Fibroblast of lung (primary cell): ENCODE measurements at regions not wholly inside any gene's neighbourhood (a gene's known extent, or its start where the extent isn't known, plus 50 kb on each side); places are given as distances from the start of the nearest gene placed in this dataset.

Experiments used
- DNase-seq, 2 donors: peaks; one replicate each; pipeline versions ENCODE4 v3.0.0 to v3.0.0-alpha.2; 2010; ENCODE audit warnings: low read depth in 2 of 2
- H2AFZ ChIP-seq: 2 replicates; pipeline ENCODE4 v1.5.1; 2012; ENCODE audit warnings: low read length, control low read depth, inconsistent platforms
- H3K27ac ChIP-seq: 2 replicates; pipeline ENCODE4 v1.5.1; 2011; ENCODE audit warnings: low read length, control low read depth; ENCODE audit not compliant: insufficient read depth
- H3K27me3 ChIP-seq: 2 replicates; pipeline ENCODE4 v1.5.1; 2011; ENCODE audit warnings: mild to moderate bottlenecking, low read length; ENCODE audit not compliant: control insufficient read depth, insufficient read depth
- H3K36me3 ChIP-seq: 2 replicates; pipeline ENCODE4 v1.5.1; 2011; ENCODE audit warnings: low read length; ENCODE audit not compliant: control insufficient read depth, insufficient read depth
- H3K4me1 ChIP-seq: 2 replicates; pipeline ENCODE4 v1.5.1; 2011; ENCODE audit warnings: low read length; ENCODE audit not compliant: control insufficient read depth, insufficient read depth; ENCODE audit errors: extremely low read depth
- H3K4me2 ChIP-seq: 2 replicates; pipeline ENCODE4 v1.5.1; 2011; ENCODE audit warnings: low read length, control low read depth; ENCODE audit not compliant: insufficient read depth; ENCODE audit errors: extremely low read depth
- H3K4me3 ChIP-seq, 4 experiments: fragments of 200-600 bp in 1 of 4; sonication (generic) in 1 of 4; replicated peaks in 1 of 4; 2 replicates each; pipeline ENCODE4 v1.5.1; 2011 to 2016; ENCODE audit warnings: low read length in 4 of 4, low read depth in 3 of 4, mild to moderate bottlenecking in 3 of 4, control low read depth in 2 of 4, inconsistent platforms in 1 of 4, mixed read lengths in 1 of 4; ENCODE audit not compliant: insufficient read depth in 1 of 4; ENCODE audit errors: control extremely low read depth in 1 of 4
- H3K79me2 ChIP-seq: 2 replicates; pipeline ENCODE4 v1.5.1; 2012; ENCODE audit warnings: mild to moderate bottlenecking, low read length, inconsistent platforms; ENCODE audit not compliant: control insufficient read depth, insufficient read depth
- H3K9ac ChIP-seq: 2 replicates; pipeline ENCODE4 v1.5.1; 2011; ENCODE audit warnings: mild to moderate bottlenecking, low read length, control low read depth; ENCODE audit not compliant: insufficient read depth
- H3K9me3 ChIP-seq: 2 replicates; pipeline ENCODE4 v1.5.1; 2012; ENCODE audit warnings: low read depth, low read length; ENCODE audit not compliant: control insufficient read depth, insufficient read depth
- H4K20me1 ChIP-seq: 2 replicates; pipeline ENCODE4 v1.5.1; 2011; ENCODE audit warnings: low read length; ENCODE audit not compliant: control insufficient read depth, insufficient read depth; ENCODE audit errors: extremely low read depth
- EZH2 ChIP-seq: IDR thresholded peaks from 2 replicates; pipeline ENCODE4 v1.5.1; 2012; ENCODE audit warnings: low read length, control low read depth, mild to moderate bottlenecking; ENCODE audit errors: missing control alignments
- TF ChIP-seq, protein P1 (sequence below), 2 donors: IDR thresholded peaks in 1 of 2; conservative IDR thresholded peaks in 1 of 2; 1 replicate in 1 of 2; 2 replicates in 1 of 2; pipeline ENCODE4 v1.5.1; 2011 to 2012; ENCODE audit warnings: low read length in 2 of 2, control low read depth in 1 of 2, inconsistent platforms in 1 of 2, low read depth in 1 of 2, mild to moderate bottlenecking in 1 of 2

GRCh38 chr9:115680231-115680630 lies 473.4 kb upstream of the PAPPA start:
- no peaks in the 10 kb centered on the region for H3K79me2 ChIP-seq
- H3K27ac ChIP-seq: no peak overlapping the region
- H2AFZ ChIP-seq: no peak overlapping the region
- H3K36me3 ChIP-seq: no peaks in the 10 kb centered on the region
- H3K4me3 ChIP-seq: no peak overlapping the region
- H3K27me3 ChIP-seq: no peaks in the 10 kb centered on the region
- H3K4me1 ChIP-seq: no peaks in the 10 kb centered on the region
- H3K9ac ChIP-seq: no peak overlapping the region
- TF ChIP-seq, protein P1, sequence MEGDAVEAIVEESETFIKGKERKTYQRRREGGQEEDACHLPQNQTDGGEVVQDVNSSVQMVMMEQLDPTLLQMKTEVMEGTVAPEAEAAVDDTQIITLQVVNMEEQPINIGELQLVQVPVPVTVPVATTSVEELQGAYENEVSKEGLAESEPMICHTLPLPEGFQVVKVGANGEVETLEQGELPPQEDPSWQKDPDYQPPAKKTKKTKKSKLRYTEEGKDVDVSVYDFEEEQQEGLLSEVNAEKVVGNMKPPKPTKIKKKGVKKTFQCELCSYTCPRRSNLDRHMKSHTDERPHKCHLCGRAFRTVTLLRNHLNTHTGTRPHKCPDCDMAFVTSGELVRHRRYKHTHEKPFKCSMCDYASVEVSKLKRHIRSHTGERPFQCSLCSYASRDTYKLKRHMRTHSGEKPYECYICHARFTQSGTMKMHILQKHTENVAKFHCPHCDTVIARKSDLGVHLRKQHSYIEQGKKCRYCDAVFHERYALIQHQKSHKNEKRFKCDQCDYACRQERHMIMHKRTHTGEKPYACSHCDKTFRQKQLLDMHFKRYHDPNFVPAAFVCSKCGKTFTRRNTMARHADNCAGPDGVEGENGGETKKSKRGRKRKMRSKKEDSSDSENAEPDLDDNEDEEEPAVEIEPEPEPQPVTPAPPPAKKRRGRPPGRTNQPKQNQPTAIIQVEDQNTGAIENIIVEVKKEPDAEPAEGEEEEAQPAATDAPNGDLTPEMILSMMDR (conservative IDR thresholded peaks at IDR 0.05 in 1 of 2, IDR thresholded peaks at IDR 0.05 in 1 of 2; ENCODE audit: low read depth in 1 of 2, low read length in 2 of 2): no peak
- TF ChIP-seq EZH2: no peak
- H3K9me3 ChIP-seq: no peaks in the 10 kb centered on the region
- peak in 1 of 2 donors; percentile 20 for DNase-seq
- H3K4me2 ChIP-seq: no peak overlapping the region
- no peaks in the 10 kb centered on the region for H4K20me1 ChIP-seq

- Histone ChIP-seq H3K36me3 (no peaks in the 10 kb centered on the region), H3K9ac (no peak overlapping the region), H3K79me2 (no peaks in the 10 kb centered on the region), H3K9me3 (no peaks in the 10 kb centered on the region), H3K4me3 (no peak overlapping the region), H3K27me3 (no peaks in the 10 kb centered on the region), H3K4me1 (no peaks in the 10 kb centered on the region), H2AFZ (no peak overlapping the region), H4K20me1 (no peaks in the 10 kb centered on the region), H3K4me2 (no peak overlapping the region), H3K27ac (no peak overlapping the region)
- DNase-seq: no peak
- TF ChIP-seq EZH2: no peak
- TF ChIP-seq, protein P1 (conservative IDR thresholded peaks at IDR 0.05 in 1 of 2, IDR thresholded peaks at IDR 0.05 in 1 of 2; ENCODE audit: low read depth in 1 of 2, low read length in 2 of 2): no peak
These were observed 472.0 kb upstream of the PAPPA start for GRCh38 chr9:115681585-115681984.

DNA sequence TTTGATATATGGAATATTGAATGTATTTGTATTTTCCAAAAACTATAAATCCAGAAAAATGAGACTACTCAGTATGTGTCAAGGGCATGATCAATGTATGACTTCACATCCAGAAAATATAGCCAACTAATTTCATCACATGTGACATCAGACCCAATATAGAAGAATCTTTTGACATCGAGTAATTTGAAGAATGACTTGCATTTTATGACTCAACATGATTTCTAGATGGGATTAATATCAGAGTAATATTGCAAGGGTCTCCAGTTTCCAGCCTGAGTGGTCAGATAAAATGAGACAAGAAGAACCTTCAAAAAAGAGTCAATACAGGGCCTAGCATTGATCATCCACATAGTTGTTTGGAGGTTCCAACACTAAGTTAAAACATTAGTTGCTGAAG lies 467.5 kb upstream of the PAPPA start:
- DNase-seq: no peak
- no peaks in the 10 kb centered on the region for H3K9me3 ChIP-seq
- no peaks in the 10 kb centered on the region for H3K27me3 ChIP-seq
- H2AFZ ChIP-seq: no peak overlapping the region
- no peaks in the 10 kb centered on the region for H4K20me1 ChIP-seq
- TF ChIP-seq, protein P1 (conservative IDR thresholded peaks at IDR 0.05 in 1 of 2, IDR thresholded peaks at IDR 0.05 in 1 of 2; ENCODE audit: low read depth in 1 of 2, low read length in 2 of 2): no peak
- TF ChIP-seq EZH2: no peak
- H3K4me3 ChIP-seq: no peak overlapping the region
- H3K4me1 ChIP-seq: no peaks in the 10 kb centered on the region
- H3K36me3 ChIP-seq: no peaks in the 10 kb centered on the region
- H3K9ac ChIP-seq: no peak overlapping the region
- no peak overlapping the region for H3K4me2 ChIP-seq
- H3K27ac ChIP-seq: no peak overlapping the region
- no peaks in the 10 kb centered on the region for H3K79me2 ChIP-seq
